ENCODE measurements at regions not wholly inside any gene's neighbourhood (a gene's known extent, or its start where the extent isn't known, plus 50 kb on each side); places are given as distances from the start of the nearest gene placed in this dataset.
A peak's percentile ranks its signal among the peaks of the same experiment; 100 is the strongest.

DNA sequence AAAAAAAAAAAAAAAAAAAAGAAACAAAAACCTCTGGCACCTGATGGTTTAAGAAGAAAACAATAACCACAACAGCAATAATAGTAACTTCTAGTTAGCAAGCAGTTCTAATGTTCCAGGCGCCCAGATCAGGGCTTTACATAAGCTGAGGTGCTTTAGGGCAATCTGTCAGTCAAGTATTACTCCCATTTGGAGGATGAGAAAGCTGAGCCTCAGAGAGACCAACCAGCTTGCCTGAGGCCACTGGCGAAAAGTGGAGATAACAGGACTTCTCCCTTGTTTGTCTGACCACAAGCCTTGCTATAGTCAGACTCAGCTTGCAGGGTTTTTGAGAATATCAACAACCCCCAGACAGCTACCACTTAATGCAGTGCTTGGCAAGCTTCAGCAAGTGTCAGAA, 83.5 kb upstream of the BOD1 start:
- Mint-ChIP-seq H3K9me3 (no peaks in the 10 kb centered on the region), H3K36me3 (ENCODE audit: insufficient read depth in 2 of 2) (no peaks in the 10 kb centered on the region), H3K27ac (no peak overlapping the region), H3K4me3 (no peak overlapping the region), H3K4me1 (ENCODE audit: low read depth) (no peaks in the 10 kb centered on the region), H3K27me3 (ENCODE audit: low read depth) (no peaks in the 10 kb centered on the region)
- DNase-seq (no peak), ATAC-seq (replicated peaks in 1 of 2) (no peak)

DNA sequence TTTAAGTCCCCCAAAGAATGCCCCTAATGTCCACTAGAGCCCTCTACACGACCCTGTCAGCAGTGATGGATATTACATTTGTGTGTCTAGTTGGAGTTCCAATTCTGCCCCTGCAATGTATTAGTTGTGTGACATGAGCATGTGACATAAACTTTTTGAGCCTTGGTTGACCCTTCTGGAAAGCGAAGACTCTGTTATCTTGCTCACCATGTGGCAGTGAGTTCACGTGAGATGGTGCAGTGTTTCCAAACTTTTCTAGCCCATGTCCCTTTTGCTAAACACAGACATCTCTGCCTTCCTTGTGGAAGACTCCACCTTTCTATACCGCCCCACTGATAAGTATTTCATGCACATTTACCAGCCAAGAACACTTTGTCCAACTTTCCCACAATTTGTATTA, 87.0 kb upstream of the BOD1 start:
- Mint-ChIP-seq H3K9me3 (no peaks in the 10 kb centered on the region), H3K4me1 (ENCODE audit: low read depth) (no peaks in the 10 kb centered on the region), H3K27me3 (ENCODE audit: low read depth) (no peaks in the 10 kb centered on the region), H3K27ac (no peak overlapping the region), H3K4me3 (no peak overlapping the region), H3K36me3 (ENCODE audit: insufficient read depth in 2 of 2) (no peaks in the 10 kb centered on the region)
- no peak for DNase-seq
- no peak for ATAC-seq (replicated peaks in 1 of 2)

- ATAC-seq (replicated peaks in 1 of 2) (no peak), DNase-seq (no peak)
- Mint-ChIP-seq H3K27me3 (ENCODE audit: low read depth) (no peaks in the 10 kb centered on the region), H3K4me3 (no peak overlapping the region), H3K36me3 (ENCODE audit: insufficient read depth in 2 of 2) (no peaks in the 10 kb centered on the region), H3K9me3 (no peaks in the 10 kb centered on the region), H3K4me1 (ENCODE audit: low read depth) (no peaks in the 10 kb centered on the region), H3K27ac (no peak overlapping the region)
Measured at GRCh38 chr5:173704615-173705511, 88.4 kb upstream of the BOD1 start.

DNA sequence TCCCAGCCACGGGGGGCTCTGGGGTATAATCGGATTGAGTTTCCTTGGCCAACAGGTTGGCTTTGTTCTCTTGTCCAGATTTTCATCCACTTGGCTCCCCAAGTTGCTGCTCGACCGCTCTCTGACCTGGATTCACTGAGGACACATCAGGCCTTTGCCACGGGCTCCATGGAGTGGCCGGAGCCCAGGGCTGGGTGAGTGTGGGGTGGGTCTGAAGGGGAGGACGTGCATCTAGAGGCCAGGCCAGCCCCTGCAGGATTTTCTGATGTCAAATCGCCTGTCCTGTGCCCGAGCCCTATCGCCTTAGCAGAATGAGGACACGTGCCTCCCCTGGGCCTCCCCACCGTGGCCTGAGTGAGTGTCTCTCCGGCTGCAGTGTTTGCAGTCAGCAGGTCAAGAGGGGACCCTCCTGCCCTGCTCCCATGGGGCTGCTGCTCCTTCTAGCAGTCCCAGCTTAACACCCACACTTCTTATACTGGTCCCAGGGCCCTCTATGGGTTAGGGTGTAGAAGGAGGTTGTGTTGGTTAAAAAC, 89.1 kb upstream of the BOD1 start:
- Mint-ChIP-seq H3K9me3 (no peaks in the 10 kb centered on the region), H3K4me1 (ENCODE audit: low read depth) (no peaks in the 10 kb centered on the region), H3K27me3 (ENCODE audit: low read depth) (no peaks in the 10 kb centered on the region), H3K4me3 (no peak overlapping the region), H3K27ac (no peak overlapping the region), H3K36me3 (ENCODE audit: insufficient read depth in 2 of 2) (no peaks in the 10 kb centered on the region)
- DNase-seq (no peak), ATAC-seq (replicated peaks in 1 of 2) (no peak)

- Mint-ChIP-seq H3K4me3 (no peak overlapping the region), H3K4me1 (ENCODE audit: low read depth) (no peaks in the 10 kb centered on the region), H3K27ac (no peak overlapping the region), H3K27me3 (ENCODE audit: low read depth) (no peaks in the 10 kb centered on the region), H3K9me3 (no peaks in the 10 kb centered on the region), H3K36me3 (ENCODE audit: insufficient read depth in 2 of 2) (no peaks in the 10 kb centered on the region)
- DNase-seq = no peak
- no peak for ATAC-seq (replicated peaks in 1 of 2)
Measured at GRCh38 chr5:173706700-173707099, 90.2 kb upstream of the BOD1 start.

- Mint-ChIP-seq H3K4me3 (no peak overlapping the region), H3K27ac (no peak overlapping the region), H3K9me3 (no peaks in the 10 kb centered on the region), H3K27me3 (ENCODE audit: low read depth) (no peaks in the 10 kb centered on the region), H3K36me3 (ENCODE audit: insufficient read depth in 2 of 2) (no peaks in the 10 kb centered on the region), H3K4me1 (ENCODE audit: low read depth) (no peaks in the 10 kb centered on the region)
- DNase-seq (no peak), ATAC-seq (replicated peaks in 1 of 2) (no peak)
Measured at GRCh38 chr5:173707392-173707791, 90.9 kb upstream of the BOD1 start.

DNA sequence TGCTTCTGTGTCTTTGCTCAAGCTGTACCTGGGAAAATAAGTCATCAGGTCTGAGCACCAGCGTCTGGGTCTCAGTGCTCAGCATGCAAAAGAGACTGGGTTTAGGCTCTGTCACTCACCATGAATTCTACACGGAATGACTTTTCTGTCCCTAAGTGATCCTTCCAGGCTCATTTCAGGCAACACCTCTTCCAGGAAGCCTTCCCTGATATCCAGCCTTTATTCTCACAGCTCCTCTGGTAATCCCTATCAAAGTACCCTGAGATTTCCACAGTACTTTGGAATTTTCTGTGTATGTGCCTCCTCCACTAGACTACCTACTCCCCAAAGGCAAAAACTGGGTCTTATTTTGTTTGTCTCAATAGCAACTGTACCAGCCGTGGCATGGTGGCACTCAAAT, 92.7 kb upstream of the BOD1 start:
- Mint-ChIP-seq H3K27ac (no peak overlapping the region), H3K9me3 (no peaks in the 10 kb centered on the region), H3K4me1 (ENCODE audit: low read depth) (no peaks in the 10 kb centered on the region), H3K27me3 (ENCODE audit: low read depth) (no peaks in the 10 kb centered on the region), H3K36me3 (ENCODE audit: insufficient read depth in 2 of 2) (no peaks in the 10 kb centered on the region), H3K4me3 (no peak overlapping the region)
- DNase-seq = no peak
- ATAC-seq (replicated peaks in 1 of 2) = no peak

DNA sequence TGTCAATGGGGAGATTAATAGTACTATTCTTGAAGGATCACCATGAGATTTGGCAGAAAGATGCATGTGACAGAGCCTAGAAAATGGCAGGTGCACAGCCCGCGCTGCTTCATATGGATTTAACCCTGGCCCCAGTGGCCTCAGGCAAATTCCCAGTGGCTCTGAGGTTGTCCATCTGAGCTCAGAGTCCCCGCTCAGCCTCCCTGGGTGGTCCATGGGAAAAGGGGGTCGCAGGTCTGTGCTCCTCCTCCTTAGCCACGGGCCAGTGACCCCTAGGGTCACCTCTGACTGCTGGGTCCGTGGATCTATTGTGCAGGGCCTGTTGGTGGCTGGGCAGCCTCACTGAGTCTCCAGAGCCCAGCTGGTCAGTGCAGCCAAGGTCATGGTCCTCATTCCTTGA, 93.3 kb upstream of the BOD1 start:
- H3K27ac Mint-ChIP-seq = no peak overlapping the region
- DNase-seq (no peak), ATAC-seq (replicated peaks in 1 of 2) (no peak)
- H3K27me3 Mint-ChIP-seq (ENCODE audit: low read depth) = no peaks in the 10 kb centered on the region
- no peaks in the 10 kb centered on the region for H3K4me1 Mint-ChIP-seq (ENCODE audit: low read depth)
- no peaks in the 10 kb centered on the region for H3K36me3 Mint-ChIP-seq (ENCODE audit: insufficient read depth in 2 of 2)
- H3K4me3 Mint-ChIP-seq = no peak overlapping the region
- no peaks in the 10 kb centered on the region for H3K9me3 Mint-ChIP-seq

GRCh38 chr5:173710528-173710927, 94.1 kb upstream of the BOD1 start:
- DNase-seq = no peak
- H3K4me3 Mint-ChIP-seq = no peak overlapping the region
- H3K27me3 Mint-ChIP-seq (ENCODE audit: low read depth) = no peaks in the 10 kb centered on the region
- H3K4me1 Mint-ChIP-seq (ENCODE audit: low read depth) = no peaks in the 10 kb centered on the region
- no peaks in the 10 kb centered on the region for H3K9me3 Mint-ChIP-seq
- no peak overlapping the region for H3K27ac Mint-ChIP-seq
- no peak for ATAC-seq (replicated peaks in 1 of 2)
- H3K36me3 Mint-ChIP-seq (ENCODE audit: insufficient read depth in 2 of 2) = no peaks in the 10 kb centered on the region

DNA sequence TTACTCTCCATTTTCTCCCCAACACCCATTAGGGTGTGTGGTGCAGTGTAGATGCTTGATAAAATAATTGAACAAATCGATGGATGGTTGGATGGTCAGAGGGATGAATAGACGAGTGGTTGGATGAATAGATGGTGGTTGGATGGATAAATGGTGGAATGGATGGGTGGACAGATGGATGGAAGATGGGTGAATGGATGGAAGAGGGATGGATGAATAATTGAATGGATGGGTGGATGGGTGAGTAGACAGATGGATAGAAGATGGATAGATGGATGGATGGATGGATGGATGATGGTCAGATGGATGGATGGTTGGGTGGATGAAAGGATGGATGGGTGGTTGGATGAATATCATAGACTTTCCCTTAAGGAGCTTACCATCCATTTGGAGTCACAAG, 95.0 kb upstream of the BOD1 start:
- DNase-seq = no peak
- no peaks in the 10 kb centered on the region for H3K4me1 Mint-ChIP-seq (ENCODE audit: low read depth)
- no peak for ATAC-seq (replicated peaks in 1 of 2)
- H3K27ac Mint-ChIP-seq = no peak overlapping the region
- no peaks in the 10 kb centered on the region for H3K9me3 Mint-ChIP-seq
- H3K36me3 Mint-ChIP-seq (ENCODE audit: insufficient read depth in 2 of 2) = no peaks in the 10 kb centered on the region
- no peaks in the 10 kb centered on the region for H3K27me3 Mint-ChIP-seq (ENCODE audit: low read depth)
- no peak overlapping the region for H3K4me3 Mint-ChIP-seq

DNA sequence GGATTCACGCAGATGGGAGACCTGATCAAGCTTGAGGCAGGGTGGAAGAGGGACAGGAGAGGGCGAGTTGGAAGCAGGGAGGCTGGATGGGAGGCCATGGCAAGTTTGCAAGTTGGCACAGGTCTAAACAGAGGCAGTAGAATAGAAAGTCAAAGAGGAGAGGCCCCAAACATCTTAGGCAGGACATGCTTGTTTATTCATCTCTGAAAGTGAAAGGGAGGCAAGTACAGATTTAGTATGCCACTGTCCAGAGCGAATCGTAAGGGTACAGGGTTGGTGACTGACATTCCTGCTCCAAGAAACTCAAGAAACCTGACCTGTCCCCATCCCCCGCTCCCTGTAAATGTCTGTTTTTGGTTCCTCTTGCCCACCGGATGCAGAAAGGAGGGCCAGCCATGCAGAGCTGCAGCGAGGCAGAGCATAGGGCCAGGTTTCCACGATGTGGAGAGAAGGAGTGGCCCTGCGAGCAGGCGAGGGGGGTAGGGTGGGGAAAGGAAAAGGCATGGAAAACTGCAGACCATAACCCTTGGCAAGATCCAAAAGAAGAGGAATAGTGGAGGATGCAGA, 96.2 kb upstream of the BOD1 start:
- Mint-ChIP-seq H3K27ac (no peak overlapping the region), H3K27me3 (ENCODE audit: low read depth) (no peaks in the 10 kb centered on the region), H3K36me3 (ENCODE audit: insufficient read depth in 2 of 2) (no peaks in the 10 kb centered on the region), H3K4me1 (ENCODE audit: low read depth) (no peaks in the 10 kb centered on the region), H3K4me3 (no peak overlapping the region), H3K9me3 (no peaks in the 10 kb centered on the region)
- no peak for ATAC-seq (replicated peaks in 1 of 2)
- no peak for DNase-seq

GRCh38 chr5:173714551-173715428, 98.3 kb upstream of the BOD1 start:
- H3K27ac Mint-ChIP-seq = no peak overlapping the region
- no peaks in the 10 kb centered on the region for H3K36me3 Mint-ChIP-seq (ENCODE audit: insufficient read depth in 2 of 2)
- H3K9me3 Mint-ChIP-seq = no peaks in the 10 kb centered on the region
- DNase-seq = no peak
- H3K27me3 Mint-ChIP-seq (ENCODE audit: low read depth) = no peaks in the 10 kb centered on the region
- ATAC-seq (replicated peaks in 1 of 2) = peak in 1 of 2 donors; percentile 55
- no peak overlapping the region for H3K4me3 Mint-ChIP-seq
- no peaks in the 10 kb centered on the region for H3K4me1 Mint-ChIP-seq (ENCODE audit: low read depth)

DNA sequence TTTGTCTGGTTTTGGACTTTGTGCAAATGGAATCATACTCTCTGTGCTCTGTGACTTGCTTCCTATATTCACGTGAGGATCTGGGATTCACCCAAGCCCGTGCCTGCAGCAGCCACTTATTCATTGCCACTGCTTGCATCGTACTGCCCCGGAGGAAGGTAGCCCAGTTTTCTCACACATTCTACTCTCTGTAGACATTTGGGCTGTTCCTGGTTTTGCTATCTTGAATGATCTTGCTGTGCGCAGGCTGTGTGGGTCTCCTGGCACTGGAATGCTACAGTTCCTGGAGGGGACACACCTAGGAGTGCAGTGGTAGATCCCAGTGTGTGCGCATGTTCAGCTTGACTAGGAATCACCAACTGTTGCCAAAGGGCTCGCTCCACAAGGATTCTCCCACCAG, 99.2 kb upstream of the BOD1 start:
- Mint-ChIP-seq H3K36me3 (ENCODE audit: insufficient read depth in 2 of 2) (no peaks in the 10 kb centered on the region), H3K27me3 (ENCODE audit: low read depth) (no peaks in the 10 kb centered on the region), H3K4me1 (ENCODE audit: low read depth) (no peaks in the 10 kb centered on the region), H3K27ac (no peak overlapping the region), H3K9me3 (no peaks in the 10 kb centered on the region), H3K4me3 (no peak overlapping the region)
- no peak for ATAC-seq (replicated peaks in 1 of 2)
- DNase-seq = no peak

All from activated T-cell treated with anti-CD3 and anti-CD28 coated beads, Interleukin-2, amount 50 U/mL, for 72 hours (primary cell).